Fibroblast of mammary gland (primary cell): ENCODE measurements at regions not wholly inside any gene's neighbourhood (a gene's known extent, or its start where the extent isn't known, plus 50 kb on each side); places are given as distances from the start of the nearest gene placed in this dataset.

Experiments
- DNase-seq: peaks from one replicate; pipeline ENCODE4 v3.0.0-alpha.2; 2010; ENCODE audit warnings: low read depth
- H3K4me3 ChIP-seq: 2 replicates; pipeline ENCODE4 v1.5.1; 2011; ENCODE audit warnings: low read depth, mild to moderate bottlenecking, low read length, moderate library complexity; ENCODE audit not compliant: control insufficient read depth
- TF ChIP-seq, protein P1 (sequence below): conservative IDR thresholded peaks from 2 replicates; pipeline ENCODE4 v1.5.1; 2011; ENCODE audit warnings: low read depth, low read length, inconsistent platforms; ENCODE audit not compliant: control insufficient read depth, insufficient read depth

DNA sequence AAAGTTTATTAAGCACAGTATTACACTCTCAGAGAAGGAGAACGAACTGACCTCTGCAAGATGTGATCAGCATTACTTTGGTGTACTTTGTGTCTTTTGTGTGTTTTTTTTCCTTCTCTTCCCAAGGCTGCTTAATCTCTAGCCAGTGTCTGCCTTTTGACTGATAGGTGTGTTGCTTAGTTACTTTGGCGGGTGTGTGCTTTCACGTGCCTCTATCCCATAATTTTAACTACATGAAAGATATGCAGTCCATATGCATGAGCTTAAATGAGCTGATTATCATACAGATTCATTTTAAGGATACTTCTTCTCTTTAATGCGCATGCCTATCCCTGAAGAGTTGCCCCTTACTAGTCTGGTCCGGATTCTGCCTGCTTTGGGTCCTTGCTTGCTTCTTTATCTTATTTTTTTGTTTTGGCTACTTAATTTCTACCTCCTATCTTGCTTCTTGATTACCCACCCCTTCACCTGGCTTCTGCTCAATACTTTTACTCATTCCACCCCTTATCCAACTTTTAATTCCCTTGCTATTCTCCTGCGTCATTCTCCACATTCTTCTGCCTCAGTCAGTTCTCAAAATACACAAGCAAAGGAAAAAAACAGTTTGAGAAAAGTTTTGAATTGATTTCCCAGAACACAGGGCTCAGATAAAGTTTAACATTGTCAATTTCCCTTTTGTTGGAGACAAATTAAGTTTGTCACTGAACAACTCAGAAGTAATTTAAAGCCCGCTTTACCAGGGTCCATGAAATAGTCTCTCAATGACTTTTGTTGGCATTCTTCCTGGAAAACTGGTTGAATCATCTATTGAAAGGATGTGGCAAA, 182.0 kb downstream of the TENT5D start:
- TF ChIP-seq, protein P1, sequence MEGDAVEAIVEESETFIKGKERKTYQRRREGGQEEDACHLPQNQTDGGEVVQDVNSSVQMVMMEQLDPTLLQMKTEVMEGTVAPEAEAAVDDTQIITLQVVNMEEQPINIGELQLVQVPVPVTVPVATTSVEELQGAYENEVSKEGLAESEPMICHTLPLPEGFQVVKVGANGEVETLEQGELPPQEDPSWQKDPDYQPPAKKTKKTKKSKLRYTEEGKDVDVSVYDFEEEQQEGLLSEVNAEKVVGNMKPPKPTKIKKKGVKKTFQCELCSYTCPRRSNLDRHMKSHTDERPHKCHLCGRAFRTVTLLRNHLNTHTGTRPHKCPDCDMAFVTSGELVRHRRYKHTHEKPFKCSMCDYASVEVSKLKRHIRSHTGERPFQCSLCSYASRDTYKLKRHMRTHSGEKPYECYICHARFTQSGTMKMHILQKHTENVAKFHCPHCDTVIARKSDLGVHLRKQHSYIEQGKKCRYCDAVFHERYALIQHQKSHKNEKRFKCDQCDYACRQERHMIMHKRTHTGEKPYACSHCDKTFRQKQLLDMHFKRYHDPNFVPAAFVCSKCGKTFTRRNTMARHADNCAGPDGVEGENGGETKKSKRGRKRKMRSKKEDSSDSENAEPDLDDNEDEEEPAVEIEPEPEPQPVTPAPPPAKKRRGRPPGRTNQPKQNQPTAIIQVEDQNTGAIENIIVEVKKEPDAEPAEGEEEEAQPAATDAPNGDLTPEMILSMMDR: no peak

More for the DNA sequence above, 182.0 kb downstream of the TENT5D start:
- DNase-seq: no peak
- no peak overlapping the region for H3K4me3 ChIP-seq
